GM12878 (cell line): ENCODE measurements at regions not wholly inside any gene's neighbourhood (a gene's known extent, or its start where the extent isn't known, plus 50 kb on each side); places are given as distances from the start of the nearest gene placed in this dataset.

Experiments
- ATAC-seq: fragments of 200-7000 bp; cut with Tn5 transposase; 3 replicates; pipeline ENCODE4 v1.9.1; 2020; ENCODE audit warnings: mild to moderate bottlenecking, moderate library complexity
- BruUV-seq: library from RNA; stranded (reverse); fragments of 400-500 nt; replicated peaks from 2 replicates; lab custom pipeline; 2021; lab: Mats Ljungman, UMichigan
- CTCF ChIA-PET: fragments of 300-600 bp; sonication (Branson Sonifier 250); formaldehyde crosslinking; extraction: SDS; loops from one replicate; lab custom pipeline; 2021; ENCODE audit warnings: inconsistent platforms; lab: Yijun Ruan, JAX
- POLR2A ChIA-PET: fragments of 350-600 bp; formaldehyde crosslinking; extraction: SDS; loops from one replicate; lab custom pipeline; 2021; ENCODE audit warnings: inconsistent platforms; lab: Charles Lee
- RAD21 ChIA-PET: fragments of 300-600 bp; sonication (Branson Sonifier 250); formaldehyde crosslinking; loops from one replicate; lab custom pipeline; 2023; ENCODE audit warnings: antibody characterized with exemption; ENCODE audit not compliant: unreplicated experiment; lab: Charles Lee
- SMC1A ChIA-PET: fragments of 300-600 bp; sonication (Branson Sonifier 250); formaldehyde crosslinking; loops from one replicate; lab custom pipeline; 2023; ENCODE audit not compliant: unreplicated experiment, uncharacterized antibody; lab: Charles Lee
- DNase-seq: peaks from one replicate; pipeline ENCODE4 v3.0.0-alpha.2; 2011; ENCODE audit warnings: low read depth, low spot score
- FAIRE-seq: peaks from 3 replicates; lab custom pipeline; 2011; peaks lifted over from hg19 to GRCh38; lab: Jason Lieb, UNC
- H2AFZ ChIP-seq: 2 replicates; pipeline ENCODE4 v1.6.0; 2011; ENCODE audit warnings: low read depth, low read length, control low read depth; ENCODE audit not compliant: control insufficient read depth
- H3K27ac ChIP-seq: 2 replicates; pipeline ENCODE4 v1.5.1; 2011; ENCODE audit warnings: control low read depth; ENCODE audit not compliant: control insufficient read depth, insufficient read depth
- H3K27me3 ChIP-seq, 2 experiments: replicated peaks in 1 of 2; 2 replicates each; pipeline versions ENCODE4 v1.6.0 to v1.6.1; 2011; ENCODE audit warnings: low read length in 1 of 2; ENCODE audit not compliant: control insufficient read depth in 2 of 2, insufficient read depth in 2 of 2
- H3K36me3 ChIP-seq, 2 experiments: 2 replicates each; pipeline ENCODE4 v1.5.1; 2011; ENCODE audit warnings: low read length in 1 of 2; ENCODE audit not compliant: control insufficient read depth in 2 of 2, insufficient read depth in 2 of 2
- H3K4me1 ChIP-seq: 2 replicates; pipeline ENCODE4 v1.6.1; 2011; ENCODE audit warnings: mild to moderate bottlenecking, low read length, moderate library complexity, mixed read lengths; ENCODE audit not compliant: control insufficient read depth, insufficient read depth
- H3K4me2 ChIP-seq: 2 replicates; pipeline ENCODE4 v1.6.0; 2011; ENCODE audit warnings: control low read depth; ENCODE audit not compliant: control insufficient read depth, insufficient read depth
- H3K4me3 ChIP-seq: fragments of 200-600 bp; sonication (generic); 2 replicates; pipeline ENCODE4 v1.5.1; 2016
- H3K79me2 ChIP-seq: 2 replicates; pipeline ENCODE4 v1.6.0; 2011; ENCODE audit warnings: low read length; ENCODE audit not compliant: control insufficient read depth, insufficient read depth
- H3K9ac ChIP-seq: 2 replicates; pipeline ENCODE4 v1.8.0; 2011; ENCODE audit warnings: low read length, control low read depth, mixed read lengths; ENCODE audit not compliant: control insufficient read depth, insufficient read depth
- H3K9me3 ChIP-seq: replicated peaks from 3 replicates; pipeline ENCODE4 v1.5.1; 2011; ENCODE audit warnings: mild to moderate bottlenecking, low read length; ENCODE audit not compliant: control insufficient read depth, insufficient read depth
- H4K20me1 ChIP-seq: 2 replicates; pipeline ENCODE4 v1.6.0; 2011; ENCODE audit not compliant: control insufficient read depth, insufficient read depth
- CTCF ChIP-seq, 3 experiments: IDR thresholded peaks in 2 of 3; conservative IDR thresholded peaks in 1 of 3; 2 replicates each; pipeline ENCODE4 v1.5.1; 2011; ENCODE audit warnings: low read depth in 3 of 3, low read length in 3 of 3, mild to moderate bottlenecking in 3 of 3, control low read depth in 2 of 3, moderate library complexity in 2 of 3, inconsistent platforms in 1 of 3, mixed read lengths in 1 of 3; ENCODE audit not compliant: control insufficient read depth in 2 of 3, insufficient read depth in 1 of 3; ENCODE audit errors: extremely low read depth in 1 of 3
- SMC3 ChIP-seq: IDR thresholded peaks from 2 replicates; pipeline ENCODE4 v1.6.1; 2011; ENCODE audit warnings: low read length, improper control_type of control experiment, borderline replicate concordance
- WGBS: methylation state at CpG from one replicate; pipeline ENCODE4 v1.1.6; 2016; ENCODE audit warnings: low lambda C conversion rate; ENCODE audit not compliant: insufficient replicate concordance, insufficient coverage; ENCODE audit errors: missing lambda C conversion rate; 5-methylcytosine and 5-hydroxymethylcytosine counted together
- in situ Hi-C: fragments of 300-500 bp; cut with MboI; formaldehyde crosslinking; loops from 9 replicates; pipeline ENCODE4 v1.14.3; 2018; ENCODE audit warnings: mixed read lengths
- intact Hi-C: fragments of 100-400 bp; cut with micrococcal nuclease; formaldehyde crosslinking; loops from one replicate; pipeline ENCODE4 v1.14.2; 2022; ENCODE audit not compliant: unreplicated experiment
- TF ChIP-seq, protein P1 (sequence below): IDR thresholded peaks from 2 replicates; pipeline ENCODE4 v1.6.1; 2011; ENCODE audit warnings: borderline replicate concordance, low read depth, mild to moderate bottlenecking, moderate library complexity, low read length; ENCODE audit not compliant: insufficient read depth, poor library complexity, severe bottlenecking

DNA sequence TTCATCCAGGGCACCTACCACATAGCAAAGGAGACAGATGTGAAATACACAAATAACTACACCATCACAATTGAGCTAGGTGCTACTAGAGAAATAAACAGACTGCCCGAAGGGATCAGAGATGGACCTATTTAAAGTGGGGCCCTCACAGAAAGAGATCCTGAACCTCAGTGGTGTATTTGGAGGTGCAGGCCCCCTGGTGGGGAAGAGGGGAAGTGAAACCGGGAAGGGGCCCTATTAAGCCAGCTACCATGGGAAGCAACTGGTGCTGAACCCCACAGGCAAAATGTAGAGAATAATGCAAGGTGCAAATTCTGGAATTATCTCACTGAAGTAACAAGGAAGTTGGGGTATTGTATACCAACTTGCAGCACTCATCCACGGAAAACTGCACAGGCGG, 78.6 kb upstream of the FAM9A start:
- ChIA-PET POLR2A (no interaction called here), RAD21 (no interaction called here), CTCF (interaction anchor here (0.8 to 2.4 kb wide), 7 partner anchors 8 to 437 kb away, joined by 3 to 13 read pairs (median 4); no protein-coding TSS in a partner anchor), SMC1A (interaction anchor here (1.0 kb wide), 1 partner anchor 9 kb away, joined by 3 read pairs; no protein-coding TSS in a partner anchor)
- Histone ChIP-seq H3K27ac (no peak overlapping the region), H2AFZ (no peak overlapping the region), H4K20me1 (no peaks in the 10 kb centered on the region), H3K9ac (no peak overlapping the region), H3K79me2 (no peaks in the 10 kb centered on the region), H3K4me3 (no peak overlapping the region), H3K27me3 (peaks cover 0 to 3% of the 10 kb centered on the region in 2 experiments; a peak in 2 of 4 replicates), H3K4me1 (no peaks in the 10 kb centered on the region), H3K9me3 (no peaks in the 10 kb centered on the region), H3K36me3 (no peaks in the 10 kb centered on the region), H3K4me2 (no peak overlapping the region)
- BruUV-seq, result no TSS peak
- in situ Hi-C loops, result no loop called here
- TF ChIP-seq, protein P1, sequence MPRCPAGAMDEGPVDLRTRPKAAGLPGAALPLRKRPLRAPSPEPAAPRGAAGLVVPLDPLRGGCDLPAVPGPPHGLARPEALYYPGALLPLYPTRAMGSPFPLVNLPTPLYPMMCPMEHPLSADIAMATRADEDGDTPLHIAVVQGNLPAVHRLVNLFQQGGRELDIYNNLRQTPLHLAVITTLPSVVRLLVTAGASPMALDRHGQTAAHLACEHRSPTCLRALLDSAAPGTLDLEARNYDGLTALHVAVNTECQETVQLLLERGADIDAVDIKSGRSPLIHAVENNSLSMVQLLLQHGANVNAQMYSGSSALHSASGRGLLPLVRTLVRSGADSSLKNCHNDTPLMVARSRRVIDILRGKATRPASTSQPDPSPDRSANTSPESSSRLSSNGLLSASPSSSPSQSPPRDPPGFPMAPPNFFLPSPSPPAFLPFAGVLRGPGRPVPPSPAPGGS, result no peak
- TF ChIP-seq SMC3 (peak; percentile 13; the same call in 1 of the 2 replicates), CTCF (IDR thresholded peaks at IDR 0.05 in 2 of 3, conservative IDR thresholded peaks at IDR 0.05 in 1 of 3; ENCODE audit: control insufficient read depth in 2 of 3, extremely low read depth in 1 of 3, insufficient read depth in 1 of 3, low read depth in 3 of 3, low read length in 3 of 3) (peak; percentile 43 to 69 (median 60))
- intact Hi-C loops, result no loop called here
- ATAC-seq (peak; percentile 77), DNase-seq (no peak), FAIRE-seq (no peak)
- WGBS, result 30% methylated on average over 4 of the region's 4 CpGs
